ENCODE measurements at regions not wholly inside any gene's neighbourhood (a gene's known extent, or its start where the extent isn't known, plus 50 kb on each side); places are given as distances from the start of the nearest gene placed in this dataset.
"Not testable (repeated sequence)": the region's sequence is repeated elsewhere in the genome, so short reads cannot be mapped to it uniquely, and the experiment has no call there.

DNA sequence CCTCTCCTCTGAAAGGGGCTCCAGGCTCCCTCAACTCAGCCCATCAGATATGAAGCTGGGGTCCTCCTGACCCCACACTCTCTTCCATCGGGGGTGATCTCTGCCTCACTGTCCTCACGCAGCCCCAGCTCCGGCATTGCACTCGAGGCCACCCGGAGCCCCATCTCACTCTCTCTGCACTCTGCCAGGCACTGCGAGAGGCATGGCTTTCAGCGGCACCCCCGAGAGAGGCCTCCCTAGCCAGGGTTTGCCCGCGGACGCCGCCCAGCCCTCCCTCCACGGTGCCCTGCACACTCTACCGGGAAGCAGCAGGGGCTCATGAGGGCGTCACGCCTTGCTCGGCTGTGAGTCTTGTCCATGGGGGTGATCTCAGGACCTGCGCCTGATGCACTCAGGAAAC, 436.2 kb downstream of the BRD1 start:
- DNase-seq (ENCODE audit: low read depth in 4 of 4, low spot score in 2 of 4) = no peak

DNA sequence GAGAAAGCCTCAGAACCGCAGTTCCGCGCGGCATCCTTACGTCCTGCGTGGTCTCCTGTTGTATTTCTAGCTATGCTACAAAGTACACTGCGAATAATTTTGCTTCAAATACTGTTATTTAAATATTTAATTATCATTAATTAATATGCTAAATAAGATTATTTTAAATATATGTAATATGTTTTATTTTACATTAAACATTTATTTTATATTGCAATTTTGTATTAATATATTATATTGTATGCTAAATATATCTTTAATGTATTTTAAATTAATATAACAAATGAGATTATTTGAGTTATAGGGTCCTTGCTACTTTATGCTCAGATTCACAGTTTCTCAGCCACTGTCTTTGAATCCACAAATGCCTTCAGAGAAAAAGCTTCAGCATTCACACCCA, 436.7 kb downstream of the BRD1 start:
- DNase-seq (ENCODE audit: low read depth in 4 of 4, low spot score in 2 of 4) = no peak

DNA sequence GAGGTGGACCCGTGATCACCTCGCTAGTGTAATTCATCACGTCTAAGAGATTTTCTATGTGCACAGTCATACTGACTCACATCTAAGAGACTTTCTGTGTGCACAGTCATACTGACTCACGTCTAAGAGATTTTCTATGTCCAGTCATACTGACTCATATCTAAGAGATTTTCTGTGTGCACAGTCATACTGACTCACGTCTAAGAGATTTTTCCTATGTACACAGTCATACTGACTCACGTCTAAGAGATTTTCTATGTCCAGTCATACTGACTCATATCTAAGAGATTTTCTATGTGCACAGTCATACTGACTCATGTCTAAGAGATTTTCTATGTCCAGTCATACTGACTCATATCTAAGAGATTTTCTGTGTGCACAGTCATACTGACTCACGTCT, 443.8 kb downstream of the BRD1 start:
- DNase-seq (ENCODE audit: low read depth in 4 of 4, low spot score in 2 of 4) = not testable (repeated sequence)

GRCh38 chr22:49382451-49382735, 445.3 kb downstream of the BRD1 start:
- no peak for DNase-seq (ENCODE audit: low read depth in 4 of 4, low spot score in 2 of 4)

DNA sequence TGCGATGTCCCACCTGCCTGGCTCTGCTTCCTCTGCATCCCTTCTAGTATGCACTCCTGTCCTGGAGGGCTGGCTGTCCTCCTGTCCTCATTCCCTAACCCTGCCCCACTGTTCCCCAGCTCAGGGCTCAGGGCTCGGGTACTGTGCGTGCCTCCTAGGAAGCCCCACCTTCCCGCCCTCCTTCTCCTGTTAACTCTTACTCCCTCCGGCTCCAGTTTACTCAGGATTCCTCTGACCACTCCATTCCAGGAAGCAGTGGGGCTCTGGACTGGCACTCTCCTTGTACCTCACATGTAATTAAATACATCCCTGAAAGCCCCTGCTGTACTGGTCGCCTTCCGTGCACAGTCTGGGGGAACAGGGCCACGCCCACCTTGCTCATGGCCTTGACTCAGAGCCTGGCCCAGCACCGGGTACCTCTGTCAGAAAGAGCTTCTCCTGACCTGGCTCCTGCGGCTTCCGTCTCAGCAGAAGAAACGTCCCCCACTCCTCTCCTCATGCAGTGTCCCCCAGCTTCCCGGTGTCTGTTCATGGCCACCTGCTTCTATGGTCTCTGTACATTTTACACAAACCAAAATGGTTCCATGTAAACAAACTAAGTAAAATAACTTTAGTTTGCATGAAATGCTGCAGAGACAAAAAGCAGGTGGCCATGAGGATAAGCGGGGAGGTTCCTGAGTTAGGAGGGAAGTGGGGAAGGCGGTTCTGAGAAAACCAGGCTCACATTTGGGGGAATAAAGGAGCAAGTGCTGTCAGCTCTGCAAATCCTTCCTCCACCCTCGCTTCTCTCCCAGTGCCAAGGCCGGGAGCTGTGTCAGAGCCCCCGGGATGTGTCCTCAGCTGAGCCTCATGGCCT, 445.9 kb downstream of the BRD1 start:
- DNase-seq (ENCODE audit: low read depth in 4 of 4, low spot score in 2 of 4) = no peak

DNA sequence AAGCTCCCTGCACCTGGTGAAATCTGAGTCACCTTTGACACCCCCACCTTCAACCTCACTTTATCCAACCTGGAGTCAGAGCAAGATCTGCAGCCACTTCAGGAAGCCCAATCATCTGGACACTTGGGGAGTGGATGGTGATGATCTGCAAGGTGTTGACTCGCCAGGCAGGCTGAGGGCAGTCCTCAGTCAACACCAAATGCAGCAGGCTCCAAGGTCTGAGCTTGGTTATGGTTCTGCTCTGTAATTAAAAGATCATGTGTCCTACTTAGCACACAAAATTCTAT, 446.9 kb downstream of the BRD1 start:
- no peak for DNase-seq (ENCODE audit: low read depth in 4 of 4, low spot score in 2 of 4)

GRCh38 chr22:49380095-49380827, 447.4 kb downstream of the BRD1 start:
- DNase-seq (ENCODE audit: low read depth in 4 of 4, low spot score in 2 of 4) = no peak

GRCh38 chr22:49377306-49377705, 450.4 kb downstream of the BRD1 start:
- DNase-seq (ENCODE audit: low read depth in 4 of 4, low spot score in 2 of 4) = no peak

GRCh38 chr22:49373801-49374226, 453.9 kb downstream of the BRD1 start:
- no peak for DNase-seq (ENCODE audit: low read depth in 4 of 4, low spot score in 2 of 4)

GRCh38 chr22:49373289-49373666, 454.4 kb downstream of the BRD1 start:
- DNase-seq (ENCODE audit: low read depth in 4 of 4, low spot score in 2 of 4) = no peak

DNA sequence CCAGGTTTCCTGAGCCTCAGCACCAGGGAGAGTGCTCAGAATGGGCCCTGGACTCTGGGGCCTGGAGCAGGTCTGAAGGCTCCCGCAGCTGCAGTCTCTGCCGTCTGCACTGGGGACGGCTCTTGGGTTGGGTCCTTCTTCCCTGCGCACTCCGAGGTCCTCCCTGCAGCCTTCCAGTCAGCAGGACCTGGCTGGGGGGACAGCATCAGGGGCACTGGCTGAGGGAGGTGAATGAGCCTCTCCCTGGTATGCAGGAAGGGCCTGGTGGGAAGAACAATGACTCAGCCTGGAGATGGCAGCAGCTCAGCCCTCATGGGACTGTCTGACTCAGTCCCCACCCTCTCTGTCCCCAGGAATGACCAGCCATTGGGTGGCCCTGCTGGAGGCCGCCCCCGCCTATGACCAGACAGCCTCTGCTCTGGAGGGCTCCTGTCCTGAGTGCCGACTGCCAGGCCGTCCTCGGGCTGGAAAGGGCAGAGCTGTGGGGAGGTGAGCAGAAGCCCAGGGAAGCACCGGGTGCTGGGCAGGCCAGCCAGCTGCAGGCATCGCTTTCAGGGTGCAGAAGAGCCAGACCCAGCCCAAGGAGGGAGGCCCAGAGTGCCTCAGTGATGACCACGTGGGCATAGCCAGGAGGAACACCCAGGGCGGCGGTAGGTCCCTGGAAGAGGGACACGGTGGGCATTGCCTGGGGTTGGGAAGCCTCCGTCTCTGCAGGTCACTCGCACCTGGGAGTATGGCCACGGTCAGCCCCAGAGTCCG, 455.0 kb downstream of the BRD1 start:
- no peak for DNase-seq (ENCODE audit: low read depth in 4 of 4, low spot score in 2 of 4)

GRCh38 chr22:49372111-49372529, 455.6 kb downstream of the BRD1 start:
- DNase-seq (ENCODE audit: low read depth in 4 of 4, low spot score in 2 of 4) = no peak

- no peak for DNase-seq (ENCODE audit: low read depth in 4 of 4, low spot score in 2 of 4)
These were observed 456.2 kb downstream of the BRD1 start for GRCh38 chr22:49371325-49372110.

GRCh38 chr22:49370627-49371301, 456.9 kb downstream of the BRD1 start:
- no peak for DNase-seq (ENCODE audit: low read depth in 4 of 4, low spot score in 2 of 4)

DNA sequence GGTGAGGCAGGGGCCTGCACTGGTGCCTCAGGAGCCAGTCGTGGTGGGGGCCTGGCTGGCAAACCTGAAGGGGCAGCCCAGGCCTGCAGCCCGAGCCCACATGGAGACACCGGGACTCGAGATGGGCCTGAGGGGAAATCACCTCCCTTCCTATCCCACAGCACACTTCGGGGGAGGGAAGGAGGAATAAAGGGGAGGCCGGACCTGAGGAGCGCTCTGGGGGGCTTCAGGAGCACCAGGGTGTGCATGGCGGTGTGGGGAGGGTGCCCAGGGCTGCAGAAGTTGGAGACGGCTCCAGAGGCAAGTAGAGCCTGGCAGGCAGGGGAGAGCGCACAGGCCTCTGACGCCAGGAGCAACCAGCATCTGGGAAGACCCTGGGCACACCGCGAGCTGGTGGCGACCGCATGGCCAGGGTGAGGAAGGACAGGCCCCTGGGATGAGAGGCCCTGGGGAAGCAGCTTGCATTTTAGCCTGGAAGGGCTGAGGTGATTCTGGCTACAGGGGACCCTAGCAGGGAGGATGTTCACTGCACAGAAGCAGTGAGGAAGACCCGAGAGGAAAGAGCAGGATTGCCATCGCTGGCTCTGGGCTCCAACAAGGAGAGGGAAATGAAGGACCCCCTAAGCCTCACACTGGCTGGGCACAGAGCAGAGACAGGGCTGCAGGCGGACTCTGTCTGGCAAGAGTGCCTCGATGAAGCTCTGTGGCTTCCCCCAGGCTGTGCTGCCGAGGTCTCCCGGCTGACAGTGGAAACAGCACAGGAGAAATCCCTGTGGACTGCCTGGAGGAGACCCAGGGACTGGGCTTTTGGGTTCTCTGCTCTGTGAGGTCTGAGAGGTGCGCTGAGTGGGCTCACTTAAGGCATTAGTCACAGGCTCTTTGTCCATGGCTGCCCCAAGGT, 457.7 kb downstream of the BRD1 start:
- DNase-seq (ENCODE audit: low read depth in 4 of 4, low spot score in 2 of 4) = no peak

- DNase-seq (ENCODE audit: low read depth in 4 of 4, low spot score in 2 of 4) = no peak
These were observed 458.5 kb downstream of the BRD1 start for GRCh38 chr22:49368976-49369725.

GRCh38 chr22:49368221-49368975, 459.3 kb downstream of the BRD1 start:
- no peak for DNase-seq (ENCODE audit: low read depth in 4 of 4, low spot score in 2 of 4)

Measured in left renal cortex interstitium (tissue), 4 donors.